ENCODE measurements at regions not wholly inside any gene's neighbourhood (a gene's known extent, or its start where the extent isn't known, plus 50 kb on each side); places are given as distances from the start of the nearest gene placed in this dataset.

- no TSS peak for BruUV-seq (replicated peaks)
- H3K4me3 ChIP-seq (replicated peaks in 1 of 3; ENCODE audit: insufficient read depth in 1 of 3, low read depth in 1 of 3, low read length in 3 of 3), result no peak overlapping the region
- no peaks in the 10 kb centered on the region for H3K79me2 ChIP-seq (ENCODE audit: control insufficient read depth, insufficient read depth, low read length)
- no peak overlapping the region for H2AFZ ChIP-seq (ENCODE audit: low read depth, low read length)
- dilution Hi-C loops (cut with MboI; ENCODE audit: extremely low pct_ligation_motif_present, low sequenced_read_pairs) (no loop called here), intact Hi-C loops (cut with micrococcal nuclease) (no loop called here)
- peaks cover 12% of the 10 kb centered on the region for H3K4me1 ChIP-seq (ENCODE audit: control insufficient read depth, extremely low read depth, insufficient read depth, low read length)
- CTCF ChIA-PET, result no interaction called here
- no peak overlapping the region for H3K27ac ChIP-seq (ENCODE audit: insufficient read depth, low read depth, low read length)
- H3K9ac ChIP-seq (replicated peaks; ENCODE audit: extremely low read depth, insufficient read depth, low read length), result no peak overlapping the region
- TF ChIP-seq MYC (IDR thresholded peaks at IDR 0.05; ENCODE audit: low read depth, low read length), result no peak
- TF ChIP-seq POLR2AphosphoS5 (IDR thresholded peaks at IDR 0.05; ENCODE audit: insufficient read depth, low read depth, low read length), result no peak
- no peak for TF ChIP-seq MAX (IDR thresholded peaks at IDR 0.05; ENCODE audit: insufficient read depth, insufficient read length)
- no peak for TF ChIP-seq POLR2A (IDR thresholded peaks at IDR 0.05; ENCODE audit: low read depth, low read length)
- H3K36me3 ChIP-seq (ENCODE audit: control insufficient read depth in 2 of 2, extremely low read depth in 1 of 2, insufficient read depth in 2 of 2, low read length in 2 of 2), result no peaks in the 10 kb centered on the region
- no peaks in the 10 kb centered on the region for H3K9me1 ChIP-seq (replicated peaks; ENCODE audit: control insufficient read depth, extremely low read depth, insufficient read depth, low read length)
- FAIRE-seq (no peak), DNase-seq (ENCODE audit: low read depth, low spot score) (no peak)
- H3K4me2 ChIP-seq (ENCODE audit: insufficient read depth, low read length), result no peak overlapping the region
- H3K27me3 ChIP-seq (ENCODE audit: control insufficient read depth in 2 of 2, insufficient read depth in 2 of 2, low read length in 2 of 2), result no peaks in the 10 kb centered on the region
- H3K9me3 ChIP-seq (replicated peaks; ENCODE audit: control insufficient read depth, insufficient read depth, low read length), result no peaks in the 10 kb centered on the region
- POLR2A ChIA-PET, result no interaction called here
- H4K20me1 ChIP-seq (replicated peaks; ENCODE audit: control insufficient read depth, extremely low read depth, insufficient read depth, low read length), result no peaks in the 10 kb centered on the region
These were observed 134.9 kb upstream of the LRFN2 start for GRCh38 chr6:40722091-40722490.

- no peak overlapping the region for H3K9ac ChIP-seq (replicated peaks; ENCODE audit: extremely low read depth, insufficient read depth, low read length)
- dilution Hi-C loops (cut with MboI; ENCODE audit: extremely low pct_ligation_motif_present, low sequenced_read_pairs), result no loop called here
- POLR2A ChIA-PET, result no interaction called here
- no peaks in the 10 kb centered on the region for H3K36me3 ChIP-seq (ENCODE audit: control insufficient read depth in 2 of 2, extremely low read depth in 1 of 2, insufficient read depth in 2 of 2, low read length in 2 of 2)
- no peaks in the 10 kb centered on the region for H4K20me1 ChIP-seq (replicated peaks; ENCODE audit: control insufficient read depth, extremely low read depth, insufficient read depth, low read length)
- TF ChIP-seq GATA2 (IDR thresholded peaks at IDR 0.05; ENCODE audit: insufficient read depth, insufficient read length, low read depth, low read length) (no peak), CTCF (IDR thresholded peaks at IDR 0.05; ENCODE audit: extremely low read depth in 1 of 2, insufficient read depth in 1 of 2, low read depth in 1 of 2, low read length in 2 of 2) (no peak), MAX (IDR thresholded peaks at IDR 0.05; ENCODE audit: insufficient read depth, insufficient read length) (no peak), MYC (IDR thresholded peaks at IDR 0.05; ENCODE audit: low read depth, low read length) (no peak), POLR2AphosphoS5 (IDR thresholded peaks at IDR 0.05; ENCODE audit: insufficient read depth, low read depth, low read length) (no peak), FOS (IDR thresholded peaks at IDR 0.05; ENCODE audit: borderline replicate concordance, insufficient read depth, low read length) (no peak), JUN (IDR thresholded peaks at IDR 0.05; ENCODE audit: borderline replicate concordance, insufficient read depth, insufficient read length, low read depth) (no peak), EZH2 (IDR thresholded peaks at IDR 0.05; ENCODE audit: borderline replicate concordance, low read depth, low read length, severe bottlenecking) (no peak)
- no peaks in the 10 kb centered on the region for H3K9me3 ChIP-seq (replicated peaks; ENCODE audit: control insufficient read depth, insufficient read depth, low read length)
- H3K79me2 ChIP-seq (ENCODE audit: control insufficient read depth, insufficient read depth, low read length), result no peaks in the 10 kb centered on the region
- no peaks in the 10 kb centered on the region for H3K27me3 ChIP-seq (ENCODE audit: control insufficient read depth in 2 of 2, insufficient read depth in 2 of 2, low read length in 2 of 2)
- CTCF ChIA-PET, result no interaction called here
- no peak overlapping the region for H3K4me3 ChIP-seq (replicated peaks in 1 of 3; ENCODE audit: insufficient read depth in 1 of 3, low read depth in 1 of 3, low read length in 3 of 3)
- H3K27ac ChIP-seq (ENCODE audit: insufficient read depth, low read depth, low read length), result no peak overlapping the region
- DNase-seq (ENCODE audit: low read depth, low spot score) (no peak), FAIRE-seq (no peak)
- no peak overlapping the region for H2AFZ ChIP-seq (ENCODE audit: low read depth, low read length)
- H3K9me1 ChIP-seq (replicated peaks; ENCODE audit: control insufficient read depth, extremely low read depth, insufficient read depth, low read length), result no peaks in the 10 kb centered on the region
- peaks cover 12% of the 10 kb centered on the region for H3K4me1 ChIP-seq (ENCODE audit: control insufficient read depth, extremely low read depth, insufficient read depth, low read length)
- no TSS peak for BruUV-seq (replicated peaks)
- no peak overlapping the region for H3K4me2 ChIP-seq (ENCODE audit: insufficient read depth, low read length)
- intact Hi-C loops (cut with micrococcal nuclease), result no loop called here
These were observed 134.2 kb upstream of the LRFN2 start for GRCh38 chr6:40721271-40721952.
